ENCODE measurements at regions not wholly inside any gene's neighbourhood (a gene's known extent, or its start where the extent isn't known, plus 50 kb on each side); places are given as distances from the start of the nearest gene placed in this dataset.

- Histone ChIP-seq H3K27me3 (ENCODE audit: control insufficient read depth, extremely low read depth, insufficient read depth, low read length) (no peaks in the 10 kb centered on the region), H4K20me1 (ENCODE audit: control insufficient read depth, extremely low read depth, insufficient read depth, low read length) (no peaks in the 10 kb centered on the region), H3K4me1 (ENCODE audit: control insufficient read depth, extremely low read depth, insufficient read depth, low read length) (no peaks in the 10 kb centered on the region), H3K9ac (ENCODE audit: control insufficient read depth, extremely low read depth, insufficient read depth, low read length) (no peak overlapping the region), H3K9me1 (ENCODE audit: control insufficient read depth, extremely low read depth, insufficient read depth, low read length) (no peaks in the 10 kb centered on the region), H3K36me3 (ENCODE audit: control insufficient read depth in 2 of 2, extremely low read depth in 1 of 2, insufficient read depth in 2 of 2, low read length in 2 of 2) (no peaks in the 10 kb centered on the region), H3K4me3 (ENCODE audit: control insufficient read depth in 2 of 3, extremely low read depth in 1 of 3, insufficient read depth in 2 of 3, low read depth in 1 of 3, low read length in 3 of 3) (no peak overlapping the region), H3K4me2 (ENCODE audit: control insufficient read depth, extremely low read depth, insufficient read depth, low read depth, low read length) (no peak overlapping the region), H3K27ac (ENCODE audit: control insufficient read depth, insufficient read depth, low read length) (no peak overlapping the region), H3K9me3 (ENCODE audit: control insufficient read depth, low read depth, low read length) (no peaks in the 10 kb centered on the region), H2AFZ (ENCODE audit: control insufficient read depth, low read length) (no peak overlapping the region), H3K79me2 (ENCODE audit: control insufficient read depth, insufficient read depth, low read length) (no peaks in the 10 kb centered on the region)
- no peak for DNase-seq (ENCODE audit: low read depth, low spot score)
- dilution Hi-C loops (cut with MboI; ENCODE audit: extremely low pct_ligation_motif_present, low sequenced_read_pairs): no loop called here
- TF ChIP-seq CTCF (optimal IDR thresholded peaks at IDR 0.05 in 1 of 3, IDR thresholded peaks at IDR 0.05 in 1 of 3, conservative IDR thresholded peaks at IDR 0.05 in 1 of 3; ENCODE audit: extremely low read depth in 1 of 3, insufficient read depth in 2 of 3, low read length in 3 of 3) (no peak), EZH2 (IDR thresholded peaks at IDR 0.05; ENCODE audit: low read length) (no peak)
- FAIRE-seq: no peak
Observed at GRCh38 chr13:68948586-68948985, 1159.0 kb upstream of the ATXN8OS start.

- H3K9me1 ChIP-seq (ENCODE audit: control insufficient read depth, extremely low read depth, insufficient read depth, low read length): no peaks in the 10 kb centered on the region
- no peaks in the 10 kb centered on the region for H4K20me1 ChIP-seq (ENCODE audit: control insufficient read depth, extremely low read depth, insufficient read depth, low read length)
- no peaks in the 10 kb centered on the region for H3K79me2 ChIP-seq (ENCODE audit: control insufficient read depth, insufficient read depth, low read length)
- H3K9me3 ChIP-seq (ENCODE audit: control insufficient read depth, low read depth, low read length): peaks cover 2% of the 10 kb centered on the region
- FAIRE-seq (no peak), DNase-seq (ENCODE audit: low read depth, low spot score) (no peak)
- no peak overlapping the region for H2AFZ ChIP-seq (ENCODE audit: control insufficient read depth, low read length)
- no peak overlapping the region for H3K27ac ChIP-seq (ENCODE audit: control insufficient read depth, insufficient read depth, low read length)
- TF ChIP-seq CTCF (optimal IDR thresholded peaks at IDR 0.05 in 1 of 3, IDR thresholded peaks at IDR 0.05 in 1 of 3, conservative IDR thresholded peaks at IDR 0.05 in 1 of 3; ENCODE audit: extremely low read depth in 1 of 3, insufficient read depth in 2 of 3, low read length in 3 of 3) (no peak), EZH2 (IDR thresholded peaks at IDR 0.05; ENCODE audit: low read length) (no peak)
- no peaks in the 10 kb centered on the region for H3K4me1 ChIP-seq (ENCODE audit: control insufficient read depth, extremely low read depth, insufficient read depth, low read length)
- H3K27me3 ChIP-seq (ENCODE audit: control insufficient read depth, extremely low read depth, insufficient read depth, low read length): no peaks in the 10 kb centered on the region
- no peak overlapping the region for H3K4me3 ChIP-seq (ENCODE audit: control insufficient read depth in 2 of 3, extremely low read depth in 1 of 3, insufficient read depth in 2 of 3, low read depth in 1 of 3, low read length in 3 of 3)
- no peaks in the 10 kb centered on the region for H3K36me3 ChIP-seq (ENCODE audit: control insufficient read depth in 2 of 2, extremely low read depth in 1 of 2, insufficient read depth in 2 of 2, low read length in 2 of 2)
- no peak overlapping the region for H3K9ac ChIP-seq (ENCODE audit: control insufficient read depth, extremely low read depth, insufficient read depth, low read length)
- dilution Hi-C loops (cut with MboI; ENCODE audit: extremely low pct_ligation_motif_present, low sequenced_read_pairs): no loop called here
- H3K4me2 ChIP-seq (ENCODE audit: control insufficient read depth, extremely low read depth, insufficient read depth, low read depth, low read length): no peak overlapping the region
Observed at GRCh38 chr13:68944272-68944671, 1163.4 kb upstream of the ATXN8OS start.

All from keratinocyte (primary cell).